ENCODE measurements at regions not wholly inside any gene's neighbourhood (a gene's known extent, or its start where the extent isn't known, plus 50 kb on each side); places are given as distances from the start of the nearest gene placed in this dataset.

DNA sequence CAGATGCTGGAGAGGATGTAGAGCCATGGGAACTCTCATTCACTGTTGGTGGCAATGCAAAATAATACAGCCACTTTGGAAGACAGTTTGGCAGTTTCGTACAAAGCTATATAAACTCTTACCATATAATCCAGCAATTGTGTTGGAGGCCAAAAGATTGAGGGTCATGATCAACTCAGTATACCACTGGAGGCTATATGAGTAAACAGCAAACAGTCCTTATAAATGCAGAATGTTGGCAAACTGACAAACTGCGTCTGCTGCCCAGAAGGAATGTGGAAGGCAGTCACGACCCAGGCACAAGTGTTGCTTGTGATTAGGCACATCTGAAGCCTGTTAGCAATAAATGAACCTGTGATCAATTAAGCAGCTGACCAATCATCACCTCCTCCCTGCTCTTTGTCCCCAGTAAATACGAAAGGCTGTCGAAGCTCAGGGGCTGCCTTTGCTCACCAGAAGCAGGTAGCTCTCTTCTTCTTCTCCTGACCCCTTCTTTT is 98.1 kb upstream of the SPOPL start:
- H3K4me3 ChIP-seq = no peak overlapping the region
- DNase-seq (ENCODE audit: low read depth in 1 of 2, low spot score in 1 of 2) = no peak
- no peaks in the 10 kb centered on the region for H3K4me1 ChIP-seq (ENCODE audit: low read depth)
- TF ChIP-seq, protein P1, sequence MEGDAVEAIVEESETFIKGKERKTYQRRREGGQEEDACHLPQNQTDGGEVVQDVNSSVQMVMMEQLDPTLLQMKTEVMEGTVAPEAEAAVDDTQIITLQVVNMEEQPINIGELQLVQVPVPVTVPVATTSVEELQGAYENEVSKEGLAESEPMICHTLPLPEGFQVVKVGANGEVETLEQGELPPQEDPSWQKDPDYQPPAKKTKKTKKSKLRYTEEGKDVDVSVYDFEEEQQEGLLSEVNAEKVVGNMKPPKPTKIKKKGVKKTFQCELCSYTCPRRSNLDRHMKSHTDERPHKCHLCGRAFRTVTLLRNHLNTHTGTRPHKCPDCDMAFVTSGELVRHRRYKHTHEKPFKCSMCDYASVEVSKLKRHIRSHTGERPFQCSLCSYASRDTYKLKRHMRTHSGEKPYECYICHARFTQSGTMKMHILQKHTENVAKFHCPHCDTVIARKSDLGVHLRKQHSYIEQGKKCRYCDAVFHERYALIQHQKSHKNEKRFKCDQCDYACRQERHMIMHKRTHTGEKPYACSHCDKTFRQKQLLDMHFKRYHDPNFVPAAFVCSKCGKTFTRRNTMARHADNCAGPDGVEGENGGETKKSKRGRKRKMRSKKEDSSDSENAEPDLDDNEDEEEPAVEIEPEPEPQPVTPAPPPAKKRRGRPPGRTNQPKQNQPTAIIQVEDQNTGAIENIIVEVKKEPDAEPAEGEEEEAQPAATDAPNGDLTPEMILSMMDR (IDR thresholded peaks at IDR 0.05; ENCODE audit: low read depth, low read length) = no peak
- no peaks in the 10 kb centered on the region for H3K27me3 ChIP-seq
- H3K36me3 ChIP-seq = no peaks in the 10 kb centered on the region
- no peak overlapping the region for H3K27ac ChIP-seq
- H3K9me3 ChIP-seq (ENCODE audit: low read depth) = no peaks in the 10 kb centered on the region

- Histone ChIP-seq H3K36me3 (no peaks in the 10 kb centered on the region), H3K27ac (no peak overlapping the region), H3K4me1 (ENCODE audit: low read depth) (no peaks in the 10 kb centered on the region), H3K27me3 (no peaks in the 10 kb centered on the region), H3K9me3 (ENCODE audit: low read depth) (no peaks in the 10 kb centered on the region), H3K4me3 (no peak overlapping the region)
- no peak for DNase-seq (ENCODE audit: low read depth in 1 of 2, low spot score in 1 of 2)
- TF ChIP-seq, protein P1 (IDR thresholded peaks at IDR 0.05; ENCODE audit: low read depth, low read length) = no peak
These were observed 87.6 kb upstream of the SPOPL start for GRCh38 chr2:138414014-138414413.

DNA sequence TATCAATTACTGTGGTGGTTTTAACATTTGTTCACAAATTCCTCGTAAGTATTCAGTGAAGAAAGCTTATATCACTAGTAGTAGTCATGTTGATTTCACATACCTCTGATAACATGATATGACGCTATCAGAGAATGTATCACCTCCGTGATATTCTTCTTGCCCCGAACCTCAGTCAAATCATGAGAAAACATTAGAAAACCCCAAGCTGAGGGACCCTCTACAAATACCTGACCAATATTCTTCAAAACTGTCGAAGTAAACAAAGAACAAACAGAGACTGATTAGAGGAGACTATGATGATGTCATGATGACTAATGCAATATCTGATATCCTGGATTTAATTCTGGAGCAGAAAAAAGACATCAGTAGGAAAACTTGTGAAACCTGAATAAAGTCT is 85.6 kb upstream of the SPOPL start:
- peak in 1 of 2 donors; percentile 31 for DNase-seq (ENCODE audit: low read depth in 1 of 2, low spot score in 1 of 2)
- no peaks in the 10 kb centered on the region for H3K4me1 ChIP-seq (ENCODE audit: low read depth)
- TF ChIP-seq, protein P1 (IDR thresholded peaks at IDR 0.05; ENCODE audit: low read depth, low read length) = no peak
- H3K4me3 ChIP-seq = no peak overlapping the region
- no peak overlapping the region for H3K27ac ChIP-seq
- H3K9me3 ChIP-seq (ENCODE audit: low read depth) = no peaks in the 10 kb centered on the region
- H3K36me3 ChIP-seq = no peaks in the 10 kb centered on the region
- no peaks in the 10 kb centered on the region for H3K27me3 ChIP-seq

GRCh38 chr2:138418453-138418852 is 83.1 kb upstream of the SPOPL start:
- no peaks in the 10 kb centered on the region for H3K27me3 ChIP-seq
- TF ChIP-seq, protein P1 (IDR thresholded peaks at IDR 0.05; ENCODE audit: low read depth, low read length) = no peak

GRCh38 chr2:138421315-138421970 is 80.1 kb upstream of the SPOPL start:
- TF ChIP-seq, protein P1 (IDR thresholded peaks at IDR 0.05; ENCODE audit: low read depth, low read length) = no peak
- DNase-seq (ENCODE audit: low read depth in 1 of 2, low spot score in 1 of 2) = peak in 1 of 2 donors; percentile 7
- no peaks in the 10 kb centered on the region for H3K27me3 ChIP-seq
- H3K36me3 ChIP-seq = no peaks in the 10 kb centered on the region
- H3K4me1 ChIP-seq (ENCODE audit: low read depth) = no peaks in the 10 kb centered on the region
- no peak overlapping the region for H3K4me3 ChIP-seq
- H3K27ac ChIP-seq = no peak overlapping the region
- no peaks in the 10 kb centered on the region for H3K9me3 ChIP-seq (ENCODE audit: low read depth)

More at GRCh38 chr2:138418453-138418852, 83.1 kb upstream of the SPOPL start:
- no peaks in the 10 kb centered on the region for H3K9me3 ChIP-seq (ENCODE audit: low read depth)
- H3K27ac ChIP-seq = no peak overlapping the region
- no peaks in the 10 kb centered on the region for H3K36me3 ChIP-seq
- H3K4me1 ChIP-seq (ENCODE audit: low read depth) = no peaks in the 10 kb centered on the region
- H3K4me3 ChIP-seq = no peak overlapping the region
- no peak for DNase-seq (ENCODE audit: low read depth in 1 of 2, low spot score in 1 of 2)
